ENCODE measurements at regions not wholly inside any gene's neighbourhood (a gene's known extent, or its start where the extent isn't known, plus 50 kb on each side); places are given as distances from the start of the nearest gene placed in this dataset.
"Not testable (repeated sequence)": the region's sequence is repeated elsewhere in the genome, so short reads cannot be mapped to it uniquely, and the experiment has no call there.

DNA sequence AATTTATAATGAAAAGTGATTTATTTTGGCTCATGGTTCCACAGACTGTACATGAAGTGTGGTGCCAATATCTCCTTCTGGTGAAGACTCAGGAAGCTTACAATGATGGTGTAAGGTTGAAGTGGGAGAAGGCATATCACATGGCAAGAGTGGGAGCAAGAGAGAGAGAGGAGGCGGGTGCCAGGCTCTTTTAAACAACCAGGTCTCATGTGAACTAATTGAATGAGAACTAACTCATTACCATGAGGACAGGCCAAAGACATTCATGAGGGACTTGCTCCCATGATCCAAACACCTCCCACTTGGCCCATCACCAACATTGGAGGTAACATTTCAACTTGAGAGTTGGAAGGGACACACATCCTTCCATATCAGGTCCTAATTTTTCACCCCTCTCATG, 155.2 kb downstream of the SLC38A4 start:
- no peak for DNase-seq (ENCODE audit: low read depth)

DNA sequence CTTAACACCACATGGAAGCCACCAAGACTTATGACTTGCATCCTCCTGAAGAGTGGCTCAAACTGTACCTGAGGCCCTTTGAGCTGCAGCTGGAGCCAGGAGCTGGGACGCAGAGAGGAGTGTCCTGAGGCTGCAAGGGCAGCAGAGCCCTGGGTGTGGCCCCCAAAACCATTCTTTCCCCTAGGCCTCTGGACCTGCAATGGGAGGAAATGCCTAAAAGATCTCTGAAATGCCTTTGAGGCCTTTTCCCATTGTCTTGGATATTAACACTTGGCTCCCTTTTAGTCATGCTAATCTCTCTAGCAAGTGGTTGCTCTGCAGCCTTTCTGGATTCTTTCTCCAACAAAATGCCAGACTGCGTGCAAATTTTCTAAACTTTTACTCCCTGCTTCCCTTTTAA, 156.1 kb downstream of the SLC38A4 start:
- DNase-seq (ENCODE audit: low read depth) = no peak

DNA sequence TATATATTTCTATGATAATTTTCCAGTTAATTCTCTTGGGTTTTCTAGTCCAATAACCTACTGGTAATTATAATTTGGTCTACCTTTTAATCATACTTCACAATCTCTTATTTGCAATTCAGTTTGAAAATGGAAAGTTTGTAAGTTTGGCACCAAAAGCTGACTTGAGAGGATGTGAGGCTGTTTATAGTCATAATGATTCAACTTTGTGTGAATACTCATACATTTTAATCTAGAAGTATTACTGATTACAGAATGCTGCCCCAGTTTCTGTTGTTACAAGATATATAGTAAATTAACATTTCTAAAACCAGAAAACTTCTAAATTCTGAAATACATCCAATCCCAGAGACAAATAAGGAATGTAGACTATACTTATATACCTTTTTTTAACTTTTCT, 158.2 kb downstream of the SLC38A4 start:
- DNase-seq (ENCODE audit: low read depth) = peak; percentile 52

DNA sequence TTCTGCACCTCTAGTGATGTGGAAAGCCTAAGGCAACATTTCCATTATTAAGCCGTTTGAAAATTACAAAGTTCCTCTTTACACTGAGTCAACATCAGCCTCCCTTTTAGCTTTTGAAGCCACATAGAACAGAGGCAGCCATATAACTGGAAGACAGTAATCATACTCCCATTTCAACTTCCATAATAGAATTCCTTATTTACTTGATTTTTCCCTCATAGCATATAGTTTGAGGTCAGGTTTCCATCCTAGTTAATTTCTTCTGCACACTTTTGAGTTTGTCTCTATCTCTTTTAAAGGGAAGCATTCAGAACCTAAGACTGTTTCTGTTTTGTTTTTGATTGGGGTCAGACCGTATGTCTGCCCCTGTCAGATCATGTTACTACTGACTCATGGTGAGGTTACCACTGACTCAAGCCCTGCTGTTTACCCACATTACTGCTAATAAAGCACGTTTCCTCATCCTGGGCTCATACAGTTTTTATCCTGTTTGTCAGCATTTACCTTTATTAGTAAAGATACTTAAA, 161.0 kb downstream of the SLC38A4 start:
- DNase-seq (ENCODE audit: low read depth) = peak; percentile 96

DNA sequence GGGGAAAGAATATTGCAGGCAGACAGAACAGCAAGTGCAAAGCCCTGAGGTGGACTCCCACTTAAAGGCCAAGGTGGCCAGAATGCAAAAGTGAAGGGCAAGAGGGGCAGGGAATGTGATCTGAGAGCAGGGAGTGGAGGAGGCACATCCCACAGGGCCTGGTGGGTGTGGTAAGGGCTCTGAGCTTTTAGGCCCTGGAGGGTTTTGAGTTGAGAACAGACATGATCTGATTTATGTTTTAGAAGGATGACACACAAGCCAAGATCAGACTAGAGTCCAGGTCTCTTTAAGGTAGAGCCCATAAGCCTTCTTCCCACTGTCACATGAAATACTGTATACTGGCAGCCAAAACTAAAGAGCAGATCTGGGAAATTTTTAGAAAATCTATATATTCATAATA, 162.5 kb downstream of the SLC38A4 start:
- DNase-seq (ENCODE audit: low read depth) = no peak

DNA sequence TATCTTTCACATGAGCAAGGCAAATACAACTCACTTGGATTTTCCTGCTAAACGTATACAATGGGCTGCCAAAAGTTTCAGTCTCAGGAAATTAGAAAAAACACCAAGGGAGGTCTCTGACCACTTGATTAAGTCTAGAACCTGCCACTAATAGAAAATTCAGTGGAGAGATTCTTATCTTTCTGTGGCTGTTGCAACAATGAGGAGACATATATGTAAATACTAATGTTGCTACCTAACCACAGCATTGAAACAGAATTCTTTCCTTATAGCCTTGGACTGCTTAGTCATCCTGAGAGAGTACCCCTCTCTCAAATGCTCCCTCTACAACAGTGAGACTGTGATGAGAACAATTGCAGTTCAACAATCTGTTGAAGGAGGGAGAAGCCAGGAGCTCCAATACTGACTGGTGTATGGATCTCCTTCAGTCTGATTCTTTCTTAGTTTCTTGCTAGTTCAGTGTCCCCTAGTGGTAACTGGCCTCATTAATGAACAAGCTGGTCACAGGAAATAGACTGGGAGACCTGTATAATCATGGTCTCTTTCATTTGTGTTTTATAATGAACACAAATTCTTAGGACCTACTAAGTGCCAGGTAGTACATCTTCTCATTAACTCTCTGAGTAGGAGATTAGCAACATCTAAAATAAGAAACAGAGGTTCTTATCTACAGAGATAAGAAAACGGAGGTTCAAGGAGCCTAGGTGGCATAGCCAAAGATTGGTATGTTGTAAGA, 164.5 kb downstream of the SLC38A4 start:
- DNase-seq (ENCODE audit: low read depth) = peak; percentile 89

DNA sequence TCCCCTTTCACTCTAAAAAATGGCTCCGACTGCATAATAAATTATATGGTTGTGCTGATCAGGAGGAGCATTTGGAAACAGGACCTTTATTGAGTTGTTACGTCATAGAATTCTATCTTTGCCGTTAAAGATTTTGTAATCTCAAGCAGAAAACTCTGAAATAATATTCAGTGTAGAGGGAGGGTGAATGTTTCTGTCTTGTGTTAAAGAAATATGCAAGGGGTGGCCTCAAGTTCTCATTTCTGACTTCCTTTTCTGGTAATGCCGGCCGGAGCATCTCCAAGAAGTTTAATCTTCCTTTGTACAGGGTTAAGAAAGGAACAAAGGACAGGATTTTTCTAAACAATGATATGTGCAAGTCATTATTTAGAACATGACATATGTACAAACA, 165.1 kb downstream of the SLC38A4 start:
- DNase-seq (ENCODE audit: low read depth) = no peak

DNA sequence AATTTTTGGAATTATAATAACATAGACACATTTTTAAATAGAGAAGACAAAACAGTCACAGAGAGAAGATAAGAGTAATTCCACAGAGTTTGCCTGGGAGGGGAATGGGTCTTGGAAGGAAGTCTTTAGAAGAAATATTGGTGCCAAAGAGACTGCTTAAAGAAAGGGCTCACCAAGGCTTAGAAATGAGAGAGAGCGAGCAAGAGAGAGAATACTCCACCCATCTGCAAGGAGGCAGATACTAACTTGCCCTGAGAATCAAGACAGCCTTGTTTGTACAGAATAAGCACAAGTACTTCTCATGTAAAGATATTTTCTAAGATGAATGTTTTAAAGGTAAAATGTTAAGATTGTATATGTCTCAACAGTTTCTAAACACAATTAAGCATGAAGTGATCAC, 165.5 kb downstream of the SLC38A4 start:
- DNase-seq (ENCODE audit: low read depth) = no peak

DNA sequence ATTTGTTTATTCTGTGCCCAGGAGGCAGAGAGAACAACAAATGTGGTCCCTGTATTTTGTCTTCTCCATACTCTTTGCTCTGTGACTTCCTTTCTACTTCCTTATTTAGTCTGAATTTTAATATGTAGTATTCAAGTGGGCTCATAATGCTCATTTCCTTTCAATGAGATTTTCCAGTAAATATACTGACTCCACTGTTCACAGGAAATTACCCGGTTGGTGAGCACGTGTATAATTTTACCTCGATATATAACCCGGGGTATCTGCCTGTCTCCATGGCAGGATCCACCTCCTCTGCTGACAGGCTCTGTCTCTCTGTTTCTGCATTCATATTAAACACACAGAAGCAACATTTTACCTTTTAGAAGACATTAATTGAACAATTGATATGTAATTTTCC, 166.0 kb downstream of the SLC38A4 start:
- DNase-seq (ENCODE audit: low read depth) = no peak

DNA sequence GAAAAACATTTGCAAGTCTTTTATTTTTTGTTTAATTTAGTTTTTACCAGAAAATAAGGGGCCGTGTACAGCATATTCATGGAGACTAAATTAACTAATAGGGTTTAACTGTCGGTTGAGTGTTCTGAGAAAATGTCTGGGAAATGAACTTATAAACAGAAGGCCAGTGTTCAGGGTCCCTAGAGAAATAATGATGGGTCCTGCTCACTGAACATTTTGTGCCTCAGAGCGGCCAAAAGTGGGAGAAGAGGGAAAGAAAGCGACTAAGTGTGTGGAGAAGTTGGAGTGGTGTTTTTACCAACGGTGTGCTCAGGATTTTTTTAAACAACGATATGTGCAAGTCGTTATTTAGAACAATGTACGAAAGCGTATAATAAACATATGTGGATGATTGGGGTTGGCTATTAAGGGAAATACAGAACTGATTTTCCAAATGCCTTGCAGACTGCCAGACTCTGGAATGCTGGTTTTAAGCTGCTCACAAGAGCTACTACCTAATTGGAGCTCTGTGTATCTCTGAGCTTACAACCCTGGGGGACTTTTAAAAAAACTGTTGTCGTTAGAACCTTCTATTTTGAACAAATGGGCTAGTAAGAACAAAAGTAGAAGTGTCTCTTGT, 166.7 kb downstream of the SLC38A4 start:
- peak; percentile 36 for DNase-seq (ENCODE audit: low read depth)

DNA sequence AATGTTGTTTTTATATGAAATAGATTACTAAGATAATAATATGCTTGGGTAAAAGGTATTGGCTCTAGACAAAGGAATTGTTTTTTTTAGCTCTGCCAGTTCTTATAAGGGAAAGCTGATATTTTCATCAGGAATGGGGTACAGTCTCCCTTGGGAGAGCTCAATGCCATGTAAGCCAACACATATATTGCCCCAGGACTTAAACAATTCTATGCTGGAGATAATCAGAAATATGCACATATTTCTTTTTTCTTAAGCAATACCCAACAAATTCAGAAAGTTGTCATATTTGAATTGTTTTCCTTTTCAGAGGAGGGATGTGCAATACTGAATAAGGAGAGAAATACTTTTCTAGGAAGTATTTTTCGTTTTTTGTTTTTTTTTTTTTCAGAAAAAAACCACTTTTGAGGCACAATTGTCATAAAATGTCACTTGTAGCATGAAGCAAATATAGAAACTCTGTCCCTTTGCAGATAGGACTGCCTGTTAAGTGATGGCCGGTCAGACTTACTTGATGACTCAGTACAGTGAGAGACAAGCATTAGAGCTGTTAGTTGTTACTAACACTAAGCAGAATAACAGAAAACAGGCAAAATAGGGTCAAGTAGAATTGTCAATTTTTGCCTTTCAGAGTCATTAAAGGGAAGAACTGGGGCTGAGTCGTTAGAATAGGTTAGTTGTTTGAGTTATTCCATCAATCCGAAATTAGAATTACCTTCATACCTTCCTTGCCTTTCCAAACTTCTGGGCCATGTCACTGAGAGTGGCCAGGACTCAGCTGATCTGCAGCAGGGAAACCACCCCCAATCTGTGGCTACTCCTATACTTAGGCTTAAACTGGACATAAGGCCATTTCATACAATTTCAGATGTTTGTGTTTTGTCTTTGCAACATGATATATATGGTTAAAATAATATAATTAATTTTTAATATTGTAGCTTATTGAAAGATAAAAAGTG, 168.1 kb downstream of the SLC38A4 start:
- peak; percentile 69 for DNase-seq (ENCODE audit: low read depth)

DNA sequence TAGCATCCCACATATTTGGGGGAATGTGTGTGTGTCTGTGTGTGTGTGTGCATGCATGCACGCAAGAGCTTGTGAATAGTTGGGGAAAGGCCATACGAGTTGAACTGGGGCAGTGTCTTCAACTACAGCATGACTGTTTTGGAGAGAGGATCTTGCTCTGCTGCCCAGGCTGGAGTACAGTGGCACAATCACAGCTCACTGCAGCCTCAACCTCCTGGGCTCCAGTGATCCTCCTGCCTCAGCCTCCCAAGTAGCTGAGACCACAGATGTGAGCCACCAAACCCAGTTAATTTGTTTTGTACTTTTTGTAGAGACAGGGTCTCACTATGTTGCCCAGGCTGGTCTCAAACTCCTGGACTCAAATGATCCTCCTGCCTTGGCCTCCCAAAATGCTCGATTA, 169.8 kb downstream of the SLC38A4 start:
- not testable (repeated sequence) for DNase-seq (ENCODE audit: low read depth)

DNA sequence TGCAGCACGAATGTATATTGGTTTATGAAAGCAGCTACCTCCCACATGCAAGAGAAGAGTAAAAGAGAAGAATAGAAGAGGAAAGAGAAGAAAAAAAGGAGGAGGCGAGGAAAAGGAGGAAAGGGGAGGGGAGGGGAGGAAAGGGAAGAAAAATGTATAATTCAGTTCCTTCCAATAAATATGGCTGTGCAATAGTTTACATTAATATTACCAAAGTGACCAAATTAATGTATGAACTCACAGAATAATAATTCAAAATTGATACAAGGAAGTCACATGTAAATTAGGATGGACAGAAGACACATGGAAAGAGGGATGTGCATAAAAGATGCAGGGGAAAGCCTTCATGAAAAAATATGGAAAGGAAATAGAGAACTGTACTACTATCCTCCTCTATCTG, 172.5 kb downstream of the SLC38A4 start:
- DNase-seq (ENCODE audit: low read depth) = no peak

DNA sequence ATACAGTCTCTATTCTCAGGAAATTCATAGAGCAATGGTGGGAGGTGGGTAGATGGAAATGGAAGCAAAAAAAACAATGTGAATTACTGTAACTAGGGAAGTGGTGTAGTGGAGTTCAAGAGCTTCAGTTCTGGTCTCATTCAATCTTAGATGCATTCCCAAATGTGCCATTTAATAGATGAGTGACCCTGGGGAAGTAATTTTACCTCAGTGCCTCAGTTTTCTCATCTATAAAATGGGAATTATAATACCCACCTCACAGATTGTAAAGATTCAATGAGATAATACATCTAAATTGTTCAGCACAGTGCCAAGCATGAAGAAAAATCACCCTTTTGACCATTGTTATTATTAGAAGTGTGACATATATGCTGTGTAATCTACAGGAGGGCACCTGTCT, 173.1 kb downstream of the SLC38A4 start:
- DNase-seq (ENCODE audit: low read depth) = no peak

DNA sequence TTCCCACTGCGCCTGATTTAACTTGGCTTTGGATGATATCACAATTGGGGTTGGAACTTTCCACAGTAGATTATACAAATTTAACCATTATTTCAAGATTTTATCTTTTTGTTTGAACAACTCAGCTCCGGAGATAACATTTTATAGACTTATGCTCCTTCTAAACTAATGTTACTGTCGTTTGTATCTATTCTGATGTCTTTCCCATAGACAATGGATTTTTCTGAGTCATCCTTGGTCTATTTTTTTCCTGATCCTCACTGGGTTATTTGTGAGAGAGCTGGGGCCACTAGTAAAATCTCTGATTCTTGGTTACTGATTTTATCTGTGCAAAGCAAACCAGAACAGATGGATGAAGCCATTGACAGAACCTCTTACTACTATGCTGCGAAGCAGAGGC, 175.1 kb downstream of the SLC38A4 start:
- DNase-seq (ENCODE audit: low read depth) = no peak

DNA sequence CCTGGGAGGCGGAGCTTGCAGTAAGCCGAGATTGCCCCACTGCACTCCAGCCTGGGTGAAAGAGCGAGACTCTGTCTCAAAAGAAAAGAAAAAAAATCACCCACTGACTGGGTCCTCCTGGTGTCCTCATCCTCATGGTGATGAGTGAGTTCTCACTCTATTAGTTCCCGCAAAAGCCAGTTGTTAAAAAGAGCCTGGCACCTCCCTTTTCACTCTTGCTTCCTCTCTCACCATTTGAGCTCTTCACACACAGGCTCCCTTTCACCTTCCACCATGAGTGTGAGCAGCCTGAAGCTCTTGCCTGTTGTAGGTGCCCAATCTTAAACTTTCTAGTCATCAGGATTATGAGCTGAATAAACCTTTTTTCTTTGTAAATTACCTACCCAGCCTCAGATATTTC, 176.4 kb downstream of the SLC38A4 start:
- DNase-seq (ENCODE audit: low read depth) = no peak

DNA sequence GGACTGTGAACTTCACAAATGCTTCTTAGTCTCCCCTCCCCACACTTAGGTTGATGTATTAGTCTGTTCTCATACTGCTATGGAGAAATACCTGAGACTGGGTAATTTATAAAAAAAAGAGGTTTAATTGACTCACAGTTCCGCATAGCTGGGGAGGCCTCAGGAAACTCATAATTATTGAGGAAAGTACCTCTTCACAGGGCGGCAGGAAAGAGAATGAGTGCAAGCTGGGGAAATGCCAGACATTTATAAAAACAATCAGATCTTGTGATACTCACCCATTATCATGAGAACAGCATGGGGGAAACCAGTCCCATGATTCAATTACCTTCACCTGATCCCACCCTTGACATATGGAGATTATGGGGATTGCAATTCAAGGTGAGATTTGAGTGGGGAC, 178.8 kb downstream of the SLC38A4 start:
- no peak for DNase-seq (ENCODE audit: low read depth)

DNA sequence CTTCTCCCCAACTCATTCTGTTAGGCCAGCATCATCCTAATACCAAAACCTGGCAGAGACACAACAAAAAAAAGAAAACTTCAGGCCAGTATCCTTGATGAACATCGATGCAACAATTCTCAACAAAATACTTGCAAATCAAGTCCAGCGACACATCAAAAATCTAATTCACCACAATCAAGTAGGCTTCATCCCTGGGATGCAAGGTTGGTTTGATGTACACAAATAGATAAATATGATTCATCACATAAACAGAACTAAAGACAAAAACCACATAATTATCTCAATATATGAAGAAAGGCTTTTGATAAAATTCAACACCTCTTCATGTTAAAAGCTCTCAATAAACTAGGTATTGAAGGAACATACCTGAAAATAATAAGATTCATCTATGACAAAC, 184.1 kb downstream of the SLC38A4 start:
- not testable (repeated sequence) for DNase-seq (ENCODE audit: low read depth)

DNA sequence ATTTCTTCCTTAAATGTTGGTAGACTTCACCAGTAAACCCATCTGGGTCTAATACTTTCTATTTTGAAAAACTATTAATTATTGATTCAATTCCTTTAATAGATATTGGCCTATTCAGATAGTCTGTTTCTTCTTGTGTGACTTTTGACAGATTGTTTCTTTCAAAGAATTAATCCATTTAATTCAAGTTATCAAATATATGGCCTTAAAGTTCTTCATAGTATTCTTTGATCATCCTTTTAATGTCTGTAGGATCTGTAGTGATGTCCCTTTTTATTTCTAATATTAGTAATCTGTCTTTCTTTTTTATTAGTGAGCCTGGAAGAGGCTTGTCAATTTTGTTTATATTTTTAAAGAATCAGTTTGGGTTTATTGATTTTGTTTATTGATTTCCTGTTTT, 190.0 kb downstream of the SLC38A4 start:
- DNase-seq (ENCODE audit: low read depth) = no peak

DNA sequence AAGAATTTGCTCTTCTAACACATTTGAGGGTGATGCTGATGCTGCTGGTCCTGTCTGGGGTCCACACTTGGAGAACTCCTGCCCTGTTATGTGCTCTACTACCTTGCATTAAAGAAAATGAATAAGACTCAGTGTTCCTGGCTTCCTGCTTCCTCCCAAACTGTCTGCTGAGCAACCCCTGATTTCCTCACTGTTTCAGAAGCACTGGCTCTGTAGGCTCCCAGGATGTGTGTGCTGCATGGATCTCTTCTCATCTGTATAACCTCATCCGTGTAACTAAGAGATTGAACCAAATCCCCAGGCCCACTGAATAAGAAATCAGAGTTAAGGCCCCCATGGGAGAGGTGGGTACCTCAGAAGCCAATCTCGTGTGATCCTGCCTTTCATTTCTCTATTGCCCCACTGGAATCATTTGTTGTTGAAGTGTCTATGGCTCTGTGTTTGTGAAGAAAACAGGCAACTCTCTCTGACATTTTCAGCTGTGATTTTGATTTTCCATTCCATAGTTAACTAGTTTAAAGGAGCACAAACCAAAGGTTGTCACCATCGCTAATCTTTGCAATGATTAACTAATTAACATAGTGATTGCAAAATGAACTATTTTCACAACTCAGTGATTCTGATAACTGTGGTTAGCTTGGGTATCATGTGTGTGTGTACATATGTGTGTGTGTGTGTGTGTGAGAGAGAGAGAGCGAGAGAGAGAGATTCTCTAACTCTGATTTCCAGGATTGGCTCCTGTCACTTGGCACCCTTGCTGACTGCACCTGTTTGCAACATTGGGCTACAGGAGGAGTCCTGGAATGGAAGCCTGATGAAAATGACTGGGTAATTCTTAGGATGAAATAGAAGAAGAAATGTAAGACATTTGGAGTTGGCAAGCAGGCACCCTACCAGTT, 196.2 kb downstream of the SLC38A4 start:
- DNase-seq (ENCODE audit: low read depth) = no peak

DNA sequence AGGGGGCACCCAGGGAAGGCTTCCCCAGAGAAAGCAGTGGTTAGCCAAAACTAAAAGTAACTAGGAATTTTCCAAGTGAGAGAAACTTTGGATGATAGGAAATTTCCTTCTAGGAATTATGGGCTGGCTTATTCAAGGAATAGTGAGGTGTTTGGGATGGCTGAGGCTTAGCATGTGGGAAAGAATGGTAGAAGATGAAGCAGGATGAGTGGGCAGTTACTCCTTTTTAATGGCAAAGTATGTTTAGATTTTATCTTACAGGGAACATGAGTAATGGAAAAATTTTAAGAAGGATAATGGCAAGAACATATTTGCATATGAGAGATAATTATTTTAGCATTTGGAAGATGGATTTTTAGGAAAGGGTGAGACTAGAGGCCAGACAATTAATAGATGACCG, 197.6 kb downstream of the SLC38A4 start:
- DNase-seq (ENCODE audit: low read depth) = no peak

All from LHCN-M2 (cell line).